Omental fat pad (tissue), 3 donors: ENCODE measurements at regions not wholly inside any gene's neighbourhood (a gene's known extent, or its start where the extent isn't known, plus 50 kb on each side); places are given as distances from the start of the nearest gene placed in this dataset.

ENCODE experiments used
- ATAC-seq: fragments of 150-250 bp; one replicate; pipeline ENCODE4 v1.9.1; 2016; ENCODE audit warnings: mild to moderate bottlenecking, moderate library complexity; ENCODE audit not compliant: low FRiP score
- DNase-seq: peaks from one replicate; pipeline ENCODE4 v3.0.0-alpha.2; 2019; ENCODE audit warnings: low spot score
- CTCF ChIP-seq, 3 donors: fragments of 450-650 bp; IDR thresholded peaks; one replicate each; pipeline ENCODE4 v1.5.1; 2016 to 2017; ENCODE audit warnings: antibody characterized with exemption in 3 of 3, mild to moderate bottlenecking in 3 of 3, moderate library complexity in 2 of 3

DNA sequence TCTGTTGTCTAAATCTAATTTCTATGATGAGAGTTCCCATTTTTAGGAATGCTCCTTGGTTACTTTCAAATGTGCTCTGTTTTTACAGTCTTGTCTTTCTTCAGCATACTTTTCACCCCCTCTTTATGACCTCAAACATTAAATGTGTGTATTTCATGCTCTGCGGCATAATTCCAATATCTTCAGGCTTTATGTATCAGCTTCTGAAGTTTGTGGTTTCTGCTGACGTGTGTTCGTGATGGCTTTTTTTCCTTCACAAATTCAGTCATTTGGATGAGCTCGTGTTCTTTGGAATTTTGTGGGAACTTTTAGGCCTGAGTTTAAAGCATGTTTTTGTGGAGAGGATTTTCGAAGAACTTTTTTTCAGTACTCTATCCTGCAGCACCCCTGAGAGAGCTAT is 97.7 kb upstream of the CHRNA7 start:
- no peak for DNase-seq
- no peak for TF ChIP-seq CTCF (IDR thresholded peaks at IDR 0.05)
- ATAC-seq: no peak

DNA sequence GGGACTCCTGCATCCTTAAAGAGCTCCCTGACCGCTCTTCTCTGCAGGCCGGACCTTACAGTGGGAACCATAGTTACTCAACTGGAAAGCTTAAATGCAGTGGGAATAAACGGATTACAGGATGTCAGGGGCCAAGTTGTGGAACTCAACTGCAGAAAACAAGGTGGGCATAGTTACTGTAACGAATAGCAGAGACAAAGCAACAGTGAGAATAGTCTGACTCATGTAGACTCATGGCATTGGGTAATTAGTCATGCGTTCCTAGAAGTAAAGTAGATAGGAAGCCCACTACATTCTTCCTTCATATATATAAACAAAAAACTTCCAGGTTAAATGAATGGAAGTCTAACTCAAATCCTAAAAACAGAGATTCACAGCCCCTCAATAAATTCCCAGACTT is 95.5 kb upstream of the CHRNA7 start:
- ATAC-seq (no peak), DNase-seq (no peak)
- no peak for TF ChIP-seq CTCF (IDR thresholded peaks at IDR 0.05)

DNA sequence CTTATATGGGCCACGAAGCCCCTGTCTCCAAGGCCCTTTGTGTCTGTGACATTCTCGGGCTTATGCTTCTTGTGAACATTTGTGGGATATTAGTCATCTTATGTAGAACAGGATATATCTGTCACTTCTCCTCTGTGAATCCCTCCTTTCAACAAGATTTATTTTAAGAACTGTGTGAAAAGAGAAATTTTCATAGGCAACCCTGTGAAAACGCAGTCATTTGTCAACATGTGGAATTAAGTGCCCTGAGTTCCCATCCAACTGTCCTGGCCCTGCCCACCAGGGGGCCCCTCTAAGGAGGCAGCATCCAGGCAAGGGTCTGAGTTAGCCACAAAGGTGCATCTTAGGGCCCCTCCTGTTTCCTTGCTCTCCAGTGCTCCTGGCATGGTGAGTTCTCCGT is 76.8 kb upstream of the CHRNA7 start:
- DNase-seq: no peak
- no peak for TF ChIP-seq CTCF (IDR thresholded peaks at IDR 0.05)
- no peak for ATAC-seq

GRCh38 chr15:31954374-31955172 is 75.7 kb upstream of the CHRNA7 start:
- no peak for DNase-seq
- TF ChIP-seq CTCF (IDR thresholded peaks at IDR 0.05): no peak
- ATAC-seq: no peak

- TF ChIP-seq CTCF (IDR thresholded peaks at IDR 0.05): no peak
- DNase-seq: no peak
- ATAC-seq: no peak
Measured at GRCh38 chr15:31955734-31956133, 74.6 kb upstream of the CHRNA7 start.

DNA sequence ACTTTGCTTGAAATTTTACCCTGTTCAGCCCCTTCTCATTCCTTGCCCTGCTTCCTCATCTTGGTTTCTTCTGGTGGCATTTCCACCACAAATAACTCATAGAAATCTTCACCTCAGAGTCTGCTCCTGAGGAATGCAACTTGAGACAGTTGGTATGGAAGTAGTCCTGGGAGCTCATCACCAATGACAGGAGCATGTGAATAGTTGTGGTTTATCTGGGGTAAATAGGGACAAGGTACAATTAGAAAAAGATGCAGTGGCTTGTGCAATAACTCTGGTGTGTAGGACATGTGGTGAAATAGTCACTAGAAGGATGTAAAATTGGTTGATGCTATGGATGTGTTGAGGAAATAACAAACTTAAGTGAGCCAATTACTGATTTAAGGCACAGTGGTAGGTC is 72.7 kb upstream of the CHRNA7 start:
- TF ChIP-seq CTCF (IDR thresholded peaks at IDR 0.05): no peak
- ATAC-seq: no peak
- DNase-seq: no peak

- no peak for TF ChIP-seq CTCF (IDR thresholded peaks at IDR 0.05)
- DNase-seq (no peak), ATAC-seq (no peak)
Measured at GRCh38 chr15:31964586-31965307, 65.6 kb upstream of the CHRNA7 start.
